RKO (cell line): ENCODE measurements at regions not wholly inside any gene's neighbourhood (a gene's known extent, or its start where the extent isn't known, plus 50 kb on each side); places are given as distances from the start of the nearest gene placed in this dataset.
"Not testable (repeated sequence)": the region's sequence is repeated elsewhere in the genome, so short reads cannot be mapped to it uniquely, and the experiment has no call there.

Experiments
- DNase-seq: peaks from one replicate; pipeline ENCODE4 v3.0.0-alpha.2; 2016; ENCODE audit warnings: low spot score

DNA sequence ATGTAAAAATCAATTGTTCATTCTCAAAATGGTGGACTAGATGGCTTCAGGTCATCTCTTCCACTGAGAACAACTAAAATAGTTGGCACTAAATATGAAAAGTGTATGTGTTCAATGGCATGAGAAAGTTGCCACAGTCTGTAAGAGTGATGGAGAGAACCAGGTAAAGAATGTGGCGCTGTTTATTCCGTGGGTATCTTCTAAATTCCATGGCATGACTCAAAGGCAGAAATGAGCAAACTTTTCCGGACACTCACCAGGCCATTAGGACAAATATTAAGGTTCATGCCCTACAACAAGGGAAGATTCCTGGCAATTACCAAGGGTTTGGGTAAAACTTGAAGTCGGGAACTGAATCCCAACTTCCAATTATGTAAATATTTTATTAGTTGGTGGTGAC, 825.4 kb upstream of the CDH6 start:
- no peak for DNase-seq

DNA sequence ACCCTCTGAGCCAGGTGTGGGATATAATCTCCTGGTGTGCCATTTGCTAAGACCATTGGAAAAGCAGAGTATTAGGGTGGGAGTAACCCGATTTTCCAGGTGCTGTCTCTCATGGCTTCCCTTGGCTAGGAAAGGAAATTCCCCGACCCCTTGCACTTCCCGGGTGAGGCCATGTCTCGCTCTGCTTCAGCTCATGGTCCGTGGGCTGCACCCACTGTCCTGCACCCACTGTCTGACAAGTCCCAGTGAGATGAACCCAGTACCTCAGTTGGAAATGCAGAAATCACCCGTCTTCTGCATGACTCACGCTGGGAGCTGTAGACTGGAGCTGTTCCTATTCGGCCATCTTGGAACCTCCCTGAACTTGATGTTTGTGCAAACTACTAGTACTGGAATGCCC, 828.5 kb upstream of the CDH6 start:
- DNase-seq = not testable (repeated sequence)

DNA sequence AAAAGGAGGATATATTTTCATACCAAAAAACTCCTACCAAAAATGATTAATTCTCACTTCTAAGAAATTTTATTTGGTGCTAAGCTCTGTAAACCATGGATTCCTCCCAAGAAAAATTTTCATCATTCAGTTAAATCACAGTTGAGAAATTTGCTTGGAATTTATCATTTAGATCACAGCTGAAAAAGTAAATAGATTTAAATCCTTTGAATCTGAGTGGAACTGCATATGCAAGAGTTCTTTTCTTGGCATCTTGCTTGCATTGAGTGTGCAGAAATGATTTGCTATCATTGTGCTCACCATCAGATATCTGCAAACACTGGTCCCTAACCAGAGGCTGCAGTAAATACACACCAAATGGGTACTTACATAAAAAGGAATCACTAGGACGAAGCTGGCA, 836.1 kb upstream of the CDH6 start:
- no peak for DNase-seq

DNA sequence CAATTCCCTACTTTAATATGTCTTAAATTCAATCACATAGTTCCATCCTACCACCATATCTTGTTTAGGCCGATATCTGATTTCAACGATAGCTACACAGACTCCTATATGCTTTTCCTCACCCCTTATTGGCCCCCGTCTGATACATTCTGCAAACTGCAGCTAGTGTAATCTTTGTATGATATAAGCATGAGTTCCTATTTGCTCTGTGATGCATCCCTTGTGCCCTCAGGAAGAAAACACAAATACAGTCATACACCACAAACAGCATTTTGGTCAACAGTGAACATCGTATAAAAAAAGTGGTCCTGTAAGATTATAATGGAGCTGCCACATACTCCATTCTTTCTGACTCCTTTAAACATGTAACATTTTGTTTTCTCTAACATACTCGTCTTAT, 837.8 kb upstream of the CDH6 start:
- no peak for DNase-seq

DNA sequence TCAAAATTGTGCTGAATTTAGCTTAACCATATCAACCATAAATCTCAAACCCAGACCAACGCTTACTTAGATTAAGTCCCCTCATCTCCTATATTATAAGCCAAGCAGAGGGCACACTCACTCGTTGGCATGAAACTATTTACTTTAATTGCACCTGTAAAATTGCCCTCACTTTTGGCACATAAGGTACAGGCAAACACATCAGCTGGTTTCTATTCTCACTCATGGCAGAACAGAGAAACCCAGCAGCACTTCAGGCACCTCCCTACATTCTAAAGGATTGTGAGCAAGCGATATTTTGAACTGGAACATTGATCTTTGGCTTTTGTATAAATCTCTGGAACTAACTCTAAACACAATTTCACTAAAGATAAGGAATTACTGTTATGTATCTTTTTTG, 845.6 kb upstream of the CDH6 start:
- DNase-seq = no peak

DNA sequence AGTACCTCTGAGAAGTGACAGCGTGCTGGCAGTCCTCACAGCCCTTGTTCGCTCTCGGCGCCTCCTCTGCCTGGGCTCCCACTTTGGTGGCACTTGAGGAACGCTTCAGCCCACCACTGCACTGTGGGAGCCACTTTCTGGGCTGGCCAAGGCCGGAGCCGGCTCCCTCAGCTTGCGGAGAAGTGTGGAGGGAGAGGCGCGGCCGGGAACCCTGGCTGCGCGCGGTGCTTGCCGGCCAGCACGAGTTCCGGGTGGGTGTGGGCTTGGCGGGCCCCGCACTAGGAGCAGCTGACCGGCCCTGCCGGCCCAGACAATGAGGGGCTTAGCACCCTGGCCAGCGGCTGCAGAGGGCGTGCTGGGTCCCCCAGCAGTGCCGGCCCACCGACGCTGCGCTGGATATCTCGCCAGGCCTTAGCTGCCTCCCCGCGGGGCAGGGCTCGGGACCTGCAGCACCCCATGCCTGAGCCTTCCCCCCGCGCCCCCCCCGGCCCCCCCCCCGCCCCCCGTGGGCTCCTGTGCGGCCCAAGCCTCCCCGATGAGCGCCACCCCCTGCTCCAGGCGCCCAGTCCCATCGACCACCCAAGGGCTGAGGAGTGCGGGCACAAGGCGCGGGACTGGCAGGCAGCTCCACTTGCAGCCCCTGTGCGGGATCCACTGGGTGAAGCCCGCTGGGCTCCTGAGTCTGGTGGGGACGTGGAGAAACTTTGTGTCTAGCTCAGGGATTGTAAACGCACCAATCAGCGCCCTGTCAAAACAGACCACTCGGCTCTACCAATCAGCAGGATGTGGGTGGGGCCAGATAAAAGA, 847.7 kb upstream of the CDH6 start:
- not testable (repeated sequence) for DNase-seq

DNA sequence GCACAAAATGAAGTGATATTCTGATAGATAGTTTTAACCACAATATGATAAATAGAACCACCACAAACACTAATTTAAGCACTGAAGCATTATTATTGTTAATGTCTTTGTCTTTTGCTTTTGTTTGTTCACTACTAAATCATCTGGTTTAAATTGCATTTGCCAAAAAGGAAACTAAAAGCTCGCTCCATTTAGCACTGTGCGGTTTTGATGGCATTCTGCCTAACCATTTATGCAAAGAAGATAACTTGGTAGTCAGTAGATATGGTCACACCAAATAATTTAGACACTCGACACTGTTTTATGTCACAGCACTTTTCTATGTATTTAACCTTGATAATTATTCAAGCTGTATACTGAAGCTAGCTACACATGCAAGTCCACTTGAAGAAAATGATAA, 849.8 kb upstream of the CDH6 start:
- no peak for DNase-seq

DNA sequence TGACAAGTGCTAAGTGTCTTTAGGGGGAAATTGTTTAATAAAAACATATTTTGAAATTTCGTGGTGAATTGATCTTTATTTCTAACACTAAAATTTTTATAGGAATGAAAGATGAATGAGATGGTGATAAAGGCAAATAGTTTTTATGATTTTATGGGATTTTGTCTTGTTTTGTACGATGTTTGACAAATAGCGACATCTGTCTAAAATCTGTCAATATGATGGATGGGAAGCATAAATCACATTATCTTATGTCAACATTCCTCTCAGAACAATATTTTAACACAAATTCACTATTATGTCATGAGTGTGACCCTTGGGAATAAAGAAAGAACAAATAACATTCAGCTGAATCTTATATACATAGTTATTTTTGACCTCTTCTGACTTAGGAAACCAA, 852.0 kb upstream of the CDH6 start:
- no peak for DNase-seq

DNA sequence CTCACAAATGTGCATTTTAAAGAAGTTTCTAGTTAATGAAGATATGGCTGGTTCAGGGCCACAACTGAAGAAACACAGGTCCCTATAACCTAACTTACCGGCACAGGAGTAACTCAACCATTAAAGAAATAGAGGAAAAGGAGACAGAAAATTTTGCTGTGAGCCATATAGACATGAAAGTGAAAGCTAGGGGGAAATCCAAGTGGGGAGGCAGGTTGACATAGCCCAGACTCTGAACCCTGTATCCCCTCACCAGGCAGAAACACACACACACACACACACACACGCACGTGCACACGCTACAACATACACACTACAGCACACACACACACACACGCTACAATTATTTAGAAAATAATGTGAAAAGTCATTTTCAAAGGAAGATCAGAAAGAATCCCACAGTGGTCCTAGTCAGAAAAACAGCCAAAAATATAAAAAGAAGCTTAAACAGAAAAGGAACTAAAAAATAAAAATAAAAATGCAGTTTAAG, 856.4 kb upstream of the CDH6 start:
- no peak for DNase-seq

DNA sequence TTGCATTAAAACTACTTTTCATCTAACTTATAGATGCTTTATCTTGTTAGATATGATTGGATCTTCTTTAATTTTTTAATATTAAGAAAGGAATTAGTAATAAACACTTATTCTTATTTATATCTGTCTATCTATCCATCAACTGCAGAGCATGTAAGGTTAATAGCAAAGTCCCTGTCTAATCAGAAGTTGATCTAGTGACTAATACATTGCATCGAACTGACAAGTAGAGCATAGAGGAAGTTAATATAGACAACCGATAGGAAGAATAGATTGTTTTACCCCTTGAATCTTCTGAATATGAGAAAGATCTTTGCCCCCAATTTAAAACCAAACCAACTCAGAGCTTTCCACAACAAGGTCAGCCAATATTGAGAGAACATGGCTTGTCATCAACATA, 862.0 kb upstream of the CDH6 start:
- DNase-seq = no peak

DNA sequence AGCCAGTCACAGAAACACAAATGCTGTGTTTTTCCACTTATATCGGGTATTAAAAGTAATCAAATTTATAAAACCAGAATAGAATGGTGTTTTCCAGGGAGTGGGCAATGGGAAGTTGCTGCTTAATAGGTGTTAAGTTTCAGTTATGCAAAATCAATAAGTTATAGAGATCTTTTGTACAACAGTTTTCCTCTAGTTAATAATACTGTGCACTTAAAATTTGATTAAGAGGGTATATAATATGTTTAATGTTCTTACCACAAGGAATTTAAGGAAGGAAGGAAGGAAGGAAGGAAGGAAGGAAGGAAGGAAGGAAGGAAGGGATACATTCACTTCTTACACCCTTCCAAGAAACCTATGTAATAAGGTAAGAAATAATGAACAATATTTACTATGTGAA, 867.7 kb upstream of the CDH6 start:
- no peak for DNase-seq

DNA sequence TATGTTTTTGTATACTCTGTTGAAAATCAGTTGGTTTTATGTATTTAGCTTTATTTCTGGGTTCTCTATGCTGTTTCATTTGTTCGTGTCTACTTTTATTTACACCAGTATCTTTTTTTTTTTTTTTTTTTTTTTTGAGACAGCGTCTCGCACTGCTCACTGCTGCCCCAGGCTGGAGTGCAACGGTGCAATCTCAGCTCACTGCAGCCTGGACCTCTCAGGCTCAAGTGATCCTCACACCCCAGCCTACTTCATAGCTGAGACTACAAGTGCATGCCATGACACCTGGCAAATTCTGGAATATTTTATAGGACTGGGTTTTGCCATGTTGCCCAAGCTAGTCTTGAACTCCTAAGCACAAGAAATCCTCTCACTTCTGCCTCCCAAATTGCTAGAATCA, 869.4 kb upstream of the CDH6 start:
- DNase-seq = no peak

DNA sequence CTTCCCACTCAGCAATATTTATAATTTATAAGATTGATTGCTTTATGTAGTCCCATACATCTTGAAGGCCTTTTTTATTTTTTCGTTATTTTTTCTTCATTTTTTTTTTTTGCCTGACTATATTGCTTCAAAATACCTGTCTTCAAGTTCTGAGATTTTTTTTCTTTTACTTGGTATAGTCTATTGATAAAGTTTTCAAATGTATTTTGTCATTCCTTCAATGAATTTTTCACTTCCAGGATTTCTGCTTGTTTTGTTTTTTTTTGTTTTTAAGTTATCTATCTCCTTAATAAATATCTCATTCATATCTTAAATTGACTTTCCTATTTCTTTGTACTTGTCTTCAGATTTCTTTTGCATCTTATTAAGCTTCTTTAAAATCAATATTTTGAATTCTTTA, 905.6 kb upstream of the CDH6 start:
- no peak for DNase-seq

DNA sequence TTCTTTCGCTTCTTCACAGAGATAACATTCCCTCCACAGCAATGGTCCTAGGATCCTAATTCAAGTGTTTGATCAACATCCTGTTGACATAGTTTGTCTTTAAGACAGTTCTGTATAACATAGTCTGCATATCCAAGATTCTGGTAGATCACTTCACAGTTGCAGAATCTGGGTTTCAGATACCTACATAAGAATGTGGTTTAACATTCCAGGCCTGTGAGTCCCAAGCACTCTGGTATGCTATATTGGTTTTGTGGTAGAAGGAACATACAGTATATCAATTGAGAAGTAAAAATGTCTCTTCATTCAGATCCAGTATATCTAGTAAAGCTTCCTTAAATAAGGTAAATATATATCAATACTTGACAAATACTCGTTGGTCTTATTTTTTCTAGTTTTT, 914.2 kb upstream of the CDH6 start:
- peak; percentile 4 for DNase-seq

DNA sequence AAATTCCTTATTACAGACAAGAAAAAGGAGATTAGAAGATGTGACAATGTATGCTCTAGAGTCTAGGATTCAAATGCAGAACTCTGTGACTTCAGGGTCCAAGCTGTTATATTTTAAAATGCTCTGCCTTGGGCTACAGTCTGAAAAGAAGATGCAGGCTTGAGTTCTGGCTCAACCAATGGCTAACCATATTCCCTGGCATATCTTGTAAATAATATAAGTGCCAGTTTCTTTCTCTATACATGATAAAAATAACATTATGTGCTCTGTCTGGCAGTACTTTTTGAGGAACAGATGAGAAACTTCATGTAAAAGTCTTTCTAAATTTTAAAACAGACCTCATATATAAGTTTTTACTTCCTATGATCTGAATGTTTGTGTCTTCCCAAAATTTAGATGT, 926.5 kb upstream of the CDH6 start:
- no peak for DNase-seq

DNA sequence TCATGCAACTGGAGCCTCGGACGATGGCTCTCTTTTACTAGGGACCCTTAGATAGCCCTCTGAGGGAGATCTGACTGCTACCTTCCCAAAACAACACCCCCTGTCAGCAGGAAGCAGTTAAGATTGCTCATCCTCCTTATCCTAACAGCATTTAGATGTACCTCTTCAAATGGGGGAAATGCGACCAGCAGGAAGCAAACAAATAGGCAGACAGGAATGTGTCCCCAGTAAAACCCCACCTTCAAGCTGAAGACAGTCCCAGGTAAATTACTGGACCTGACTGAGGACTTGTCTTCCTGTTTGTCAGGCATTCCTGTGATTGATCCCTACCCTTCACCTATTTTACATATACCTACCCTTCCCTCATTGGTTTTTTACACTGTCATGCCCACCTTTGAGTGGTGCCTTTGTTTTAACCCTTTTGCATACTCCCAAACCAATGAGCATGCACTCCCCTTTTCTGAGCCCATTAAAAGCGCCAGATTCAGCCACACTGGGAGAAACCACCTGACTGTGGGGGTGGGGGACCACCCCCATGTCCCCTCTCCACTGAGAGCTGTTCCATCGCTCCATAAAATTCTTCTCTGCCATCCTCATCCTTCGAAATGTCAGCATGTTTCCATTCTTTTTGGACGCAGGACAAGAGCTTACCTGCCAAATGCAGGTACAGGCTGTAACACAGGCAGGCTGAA, 954.0 kb upstream of the CDH6 start:
- no peak for DNase-seq

DNA sequence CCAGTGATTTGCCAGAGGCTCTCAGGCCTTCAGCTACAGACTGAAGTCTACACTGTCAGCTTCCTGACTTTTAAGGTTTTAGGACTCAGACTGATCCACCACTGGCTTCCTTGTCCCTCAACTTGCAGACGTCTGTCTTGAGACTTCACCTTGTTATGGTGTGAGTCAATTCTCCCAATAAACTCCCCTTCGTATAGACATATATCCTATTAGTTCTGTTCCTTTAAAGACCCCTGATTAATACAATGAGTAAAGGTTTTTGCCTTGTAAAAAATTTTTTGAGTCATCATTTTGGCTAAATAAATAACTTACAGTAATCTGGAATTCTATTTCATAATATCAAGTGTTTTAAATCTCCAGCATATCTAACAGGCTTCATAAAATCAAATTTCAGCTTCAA, 956.3 kb upstream of the CDH6 start:
- no peak for DNase-seq

DNA sequence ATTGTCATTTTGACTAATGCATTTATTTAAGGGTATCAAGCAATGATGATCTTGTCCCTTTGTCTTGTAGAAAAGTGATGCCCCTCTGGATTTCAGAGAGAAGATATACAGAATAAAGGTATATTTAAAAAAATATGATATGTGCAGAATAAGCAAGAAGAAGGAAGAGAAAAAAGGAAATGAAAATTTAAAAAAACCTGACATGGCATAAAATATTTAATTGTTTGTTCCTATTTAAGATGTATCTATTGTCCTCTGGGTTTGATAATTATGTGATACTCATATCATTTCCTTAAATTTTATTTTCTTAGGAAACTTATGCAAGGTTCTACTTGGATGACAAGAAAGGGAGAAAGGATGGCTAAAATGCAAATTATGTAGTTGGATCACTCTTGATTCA, 983.7 kb upstream of the CDH6 start:
- no peak for DNase-seq

DNA sequence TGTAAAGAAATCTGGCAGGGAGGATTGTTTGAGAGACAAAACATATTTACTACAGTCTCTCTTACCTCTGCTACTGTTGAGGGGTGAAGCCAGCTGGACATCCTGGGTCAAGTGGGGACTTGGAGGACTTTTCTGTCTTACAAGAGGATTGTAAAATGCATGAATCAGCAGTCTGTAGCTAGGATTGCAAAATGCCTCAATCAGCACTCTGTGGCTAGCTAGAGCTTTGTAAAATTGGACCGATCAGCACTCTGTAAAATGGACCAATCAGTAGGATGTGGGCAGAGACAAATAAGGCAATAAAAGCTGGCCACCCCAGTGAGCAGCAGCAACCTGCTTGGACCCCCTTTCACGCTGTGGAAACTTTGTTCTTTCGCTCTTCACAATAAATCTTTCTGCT, 995.8 kb upstream of the CDH6 start:
- no peak for DNase-seq

DNA sequence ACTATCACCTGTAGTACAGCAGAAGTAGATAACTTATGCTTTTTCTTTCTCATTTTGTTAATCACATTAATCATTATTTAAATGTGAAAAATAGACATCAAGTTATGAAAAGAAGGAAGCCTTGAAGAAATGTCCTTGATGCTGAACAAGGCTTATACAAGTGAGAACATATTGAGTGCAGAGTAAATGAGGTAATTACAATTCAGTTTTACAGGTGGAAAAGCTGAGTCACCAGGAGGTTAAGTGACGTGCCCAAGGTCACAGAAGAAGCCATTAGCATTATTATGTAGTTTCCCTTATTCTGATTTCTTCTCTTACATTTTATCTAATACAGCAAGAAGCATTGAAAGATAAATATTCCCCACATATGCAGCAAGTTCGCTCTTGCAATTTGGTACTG, 998.5 kb upstream of the CDH6 start:
- peak; percentile 18 for DNase-seq

DNA sequence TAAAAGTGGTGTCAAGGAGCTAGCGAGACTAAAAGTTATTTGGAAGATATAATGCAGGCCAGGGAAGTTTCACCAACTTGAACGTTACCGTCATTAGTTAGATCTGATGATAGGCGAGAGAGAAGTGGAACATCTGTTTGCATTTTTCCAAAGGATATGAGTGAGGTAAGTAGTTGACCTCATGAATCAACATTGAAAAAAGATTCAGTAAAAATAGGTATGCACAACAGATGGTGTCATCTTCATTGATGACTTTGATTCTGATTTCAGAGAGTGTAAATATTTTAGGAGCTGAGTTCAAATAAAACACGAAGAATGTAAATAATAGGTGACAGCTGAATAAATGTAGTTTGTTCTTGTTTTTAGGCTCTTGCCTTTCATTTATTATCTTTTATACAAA, 998.9 kb upstream of the CDH6 start:
- no peak for DNase-seq

DNA sequence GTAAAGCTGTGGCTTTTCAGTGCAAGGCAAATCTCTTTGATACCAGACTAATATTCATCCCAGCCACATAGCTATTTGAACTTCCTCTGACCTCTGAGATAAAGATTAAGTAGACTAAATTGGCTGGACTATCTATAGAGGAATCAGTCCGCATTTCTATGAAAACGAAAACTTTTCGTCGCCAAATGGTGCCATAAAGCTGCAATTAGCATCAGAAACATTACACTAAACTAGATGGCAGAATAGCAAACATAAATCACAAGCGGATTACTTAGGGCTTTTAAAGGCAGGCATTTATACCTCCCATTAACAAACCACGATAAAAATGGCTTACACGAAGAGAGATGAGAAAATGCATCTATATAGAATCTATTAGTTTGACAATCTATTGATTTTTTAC, 1009.7 kb upstream of the CDH6 start:
- DNase-seq = no peak

DNA sequence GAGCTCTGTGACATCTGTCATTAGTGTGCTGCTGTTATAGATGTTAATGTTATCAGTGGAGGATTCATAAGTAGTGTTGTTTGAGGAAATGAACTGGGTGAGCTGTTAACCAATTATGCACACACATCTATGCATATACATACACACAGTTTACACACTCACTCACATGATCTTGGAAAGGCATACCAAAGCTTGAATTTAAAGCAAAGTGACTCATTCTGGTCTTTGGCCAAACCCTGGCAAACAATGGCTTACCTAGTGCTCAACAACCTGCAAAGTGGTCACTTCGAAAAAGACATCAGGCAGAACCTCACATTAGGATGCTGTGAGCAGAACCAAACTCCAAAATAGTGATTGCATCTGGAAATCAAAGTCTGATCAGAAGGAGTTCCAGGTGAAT, 1037.3 kb upstream of the CDH6 start:
- DNase-seq = peak; percentile 2

DNA sequence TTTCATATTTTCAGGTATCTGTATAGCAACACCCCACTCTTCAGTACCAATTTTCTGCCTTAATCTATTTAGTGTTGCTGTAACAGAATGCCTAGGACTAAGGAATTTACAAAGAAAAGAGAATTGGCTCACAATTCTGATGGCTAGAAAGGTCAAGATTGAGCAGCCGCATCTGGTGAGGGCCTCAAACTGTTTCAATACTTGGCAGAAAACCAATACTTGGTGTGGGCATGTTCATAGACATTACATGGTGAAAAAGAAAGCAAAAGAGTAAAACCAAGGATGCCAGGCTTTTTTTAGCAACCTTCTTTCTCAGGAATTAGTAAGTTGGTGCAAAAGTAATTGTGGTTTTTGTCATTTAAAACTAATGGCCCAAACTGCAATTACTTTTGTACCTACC, 1041.1 kb upstream of the CDH6 start:
- no peak for DNase-seq
